ENCODE measurements at regions not wholly inside any gene's neighbourhood (a gene's known extent, or its start where the extent isn't known, plus 50 kb on each side); places are given as distances from the start of the nearest gene placed in this dataset.

DNA sequence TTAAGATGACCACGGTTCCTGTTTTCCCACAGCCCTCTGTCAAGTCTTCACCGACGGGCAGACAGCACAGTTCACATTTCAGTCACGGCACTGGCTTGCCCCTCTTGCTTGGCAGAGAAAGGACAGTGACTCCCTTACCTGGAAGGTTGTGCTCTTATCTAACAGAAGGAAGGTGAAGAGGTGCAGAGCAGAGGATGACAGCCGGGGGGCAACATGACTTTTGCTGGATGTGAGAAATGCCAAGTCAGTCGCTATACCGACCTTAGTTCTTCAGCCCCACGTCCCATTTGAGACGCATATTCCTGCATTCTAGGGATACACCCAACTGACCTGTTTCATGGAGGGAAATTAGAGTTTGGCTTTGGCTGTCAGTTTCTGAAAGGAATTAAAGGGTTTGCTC lies 492.3 kb downstream of the NPIPA7 start:
- Histone ChIP-seq H3K4me1 (peaks cover 30% of the 10 kb centered on the region), H3K4me2 (no peak overlapping the region), H3K27ac (no peak overlapping the region), H3K9me3 (no peaks in the 10 kb centered on the region), H3K4me3 (no peak overlapping the region)
- CTCF ChIA-PET: interaction anchor here (1.1 to 1.9 kb wide), 2 partner anchors 10 kb away, joined by 3 to 4 read pairs; no protein-coding TSS in a partner anchor
- TF ChIP-seq TFCP2L1 (CRISPR knock-in tag; IDR thresholded peaks at IDR 0.05) (no peak), NR3C1 (IDR thresholded peaks at IDR 0.05) (no peak), SREBF2 (IDR thresholded peaks at IDR 0.05) (no peak), PHF8 (IDR thresholded peaks at IDR 0.05; ENCODE audit: borderline replicate concordance, low read depth) (no peak), HEYL (CRISPR knock-in tag; IDR thresholded peaks at IDR 0.05) (no peak), CHD4 (IDR thresholded peaks at IDR 0.05; ENCODE audit: borderline replicate concordance) (no peak), RAD21 (conservative IDR thresholded peaks at IDR 0.05 in 1 of 2, IDR thresholded peaks at IDR 0.05 in 1 of 2) (no peak), HDAC2 (IDR thresholded peaks at IDR 0.05) (no peak)
- POLR2A ChIA-PET: no interaction called here
- FAIRE-seq (no peak), ATAC-seq (no peak), DNase-seq (ENCODE audit: low read depth in 1 of 2, low spot score in 1 of 2) (no peak)
- 58% methylated on average over 9 of the region's 9 CpGs for WGBS (ENCODE audit: missing lambda C conversion rate)

- no peak overlapping the region for H3K27ac ChIP-seq
- ATAC-seq (no peak), FAIRE-seq (no peak), DNase-seq (ENCODE audit: low read depth in 1 of 2, low spot score in 1 of 2) (no peak)
- no peaks in the 10 kb centered on the region for H3K9me3 ChIP-seq
- TF ChIP-seq HOXA7 (CRISPR knock-in tag; IDR thresholded peaks at IDR 0.05) (no peak), TP53 (CRISPR knock-in tag; IDR thresholded peaks at IDR 0.05) (no peak), HEYL (CRISPR knock-in tag; IDR thresholded peaks at IDR 0.05) (no peak), CTCF (IDR thresholded peaks at IDR 0.05) (no peak), MAZ (IDR thresholded peaks at IDR 0.05; ENCODE audit: borderline replicate concordance, low read depth, low read length) (no peak), EHF (CRISPR knock-in tag; IDR thresholded peaks at IDR 0.05) (no peak)
- WGBS (ENCODE audit: missing lambda C conversion rate): 24% methylated on average over 2 of the region's 2 CpGs
- H3K4me3 ChIP-seq: no peak overlapping the region
- peaks cover 6% of the 10 kb centered on the region; the same call in 1 of the 3 replicates for H3K4me1 ChIP-seq
- H3K4me2 ChIP-seq: no peak overlapping the region
- ChIA-PET CTCF (interaction anchor here (1.4 kb wide), 1 partner anchor 8 kb away, joined by 4 read pairs; no protein-coding TSS in a partner anchor), POLR2A (no interaction called here)
Measured at GRCh38 chr16:16877061-16877460, 498.1 kb downstream of the NPIPA7 start.

GRCh38 chr16:16879567-16880251 lies 500.8 kb downstream of the NPIPA7 start:
- Histone ChIP-seq H3K9me3 (no peaks in the 10 kb centered on the region), H3K4me3 (no peak overlapping the region), H3K4me1 (no peaks in the 10 kb centered on the region), H3K4me2 (no peak overlapping the region), H3K27ac (no peak overlapping the region)
- ATAC-seq (no peak), DNase-seq (ENCODE audit: low read depth in 1 of 2, low spot score in 1 of 2) (no peak), FAIRE-seq (no peak)
- 18% methylated on average over 8 of the region's 8 CpGs for WGBS (ENCODE audit: missing lambda C conversion rate)
- POLR2A ChIA-PET: no interaction called here
- CTCF ChIA-PET: interaction anchor here (0.8 kb wide), 1 partner anchor 14 kb away, joined by 3 read pairs; no protein-coding TSS in a partner anchor
- TF ChIP-seq JUN (IDR thresholded peaks at IDR 0.05) (no peak), RARB (CRISPR knock-in tag; IDR thresholded peaks at IDR 0.05) (no peak), EHF (CRISPR knock-in tag; IDR thresholded peaks at IDR 0.05) (no peak), GATA3 (IDR thresholded peaks at IDR 0.05; ENCODE audit: borderline replicate concordance) (no peak), NFE2L2 (conservative IDR thresholded peaks at IDR 0.05; ENCODE audit: low read length) (no peak), BHLHE40 (IDR thresholded peaks at IDR 0.05; ENCODE audit: low read depth, low read length) (no peak), ZC3H11A (IDR thresholded peaks at IDR 0.05) (no peak), JUNB (IDR thresholded peaks at IDR 0.05) (no peak), ATOH8 (CRISPR knock-in tag; IDR thresholded peaks at IDR 0.05; ENCODE audit: low read depth) (no peak), SMC3 (IDR thresholded peaks at IDR 0.05) (no peak), RAD21 (conservative IDR thresholded peaks at IDR 0.05 in 1 of 2, IDR thresholded peaks at IDR 0.05 in 1 of 2) (no peak), PBX3 (IDR thresholded peaks at IDR 0.05) (no peak)
- TF ChIP-seq, protein P1, sequence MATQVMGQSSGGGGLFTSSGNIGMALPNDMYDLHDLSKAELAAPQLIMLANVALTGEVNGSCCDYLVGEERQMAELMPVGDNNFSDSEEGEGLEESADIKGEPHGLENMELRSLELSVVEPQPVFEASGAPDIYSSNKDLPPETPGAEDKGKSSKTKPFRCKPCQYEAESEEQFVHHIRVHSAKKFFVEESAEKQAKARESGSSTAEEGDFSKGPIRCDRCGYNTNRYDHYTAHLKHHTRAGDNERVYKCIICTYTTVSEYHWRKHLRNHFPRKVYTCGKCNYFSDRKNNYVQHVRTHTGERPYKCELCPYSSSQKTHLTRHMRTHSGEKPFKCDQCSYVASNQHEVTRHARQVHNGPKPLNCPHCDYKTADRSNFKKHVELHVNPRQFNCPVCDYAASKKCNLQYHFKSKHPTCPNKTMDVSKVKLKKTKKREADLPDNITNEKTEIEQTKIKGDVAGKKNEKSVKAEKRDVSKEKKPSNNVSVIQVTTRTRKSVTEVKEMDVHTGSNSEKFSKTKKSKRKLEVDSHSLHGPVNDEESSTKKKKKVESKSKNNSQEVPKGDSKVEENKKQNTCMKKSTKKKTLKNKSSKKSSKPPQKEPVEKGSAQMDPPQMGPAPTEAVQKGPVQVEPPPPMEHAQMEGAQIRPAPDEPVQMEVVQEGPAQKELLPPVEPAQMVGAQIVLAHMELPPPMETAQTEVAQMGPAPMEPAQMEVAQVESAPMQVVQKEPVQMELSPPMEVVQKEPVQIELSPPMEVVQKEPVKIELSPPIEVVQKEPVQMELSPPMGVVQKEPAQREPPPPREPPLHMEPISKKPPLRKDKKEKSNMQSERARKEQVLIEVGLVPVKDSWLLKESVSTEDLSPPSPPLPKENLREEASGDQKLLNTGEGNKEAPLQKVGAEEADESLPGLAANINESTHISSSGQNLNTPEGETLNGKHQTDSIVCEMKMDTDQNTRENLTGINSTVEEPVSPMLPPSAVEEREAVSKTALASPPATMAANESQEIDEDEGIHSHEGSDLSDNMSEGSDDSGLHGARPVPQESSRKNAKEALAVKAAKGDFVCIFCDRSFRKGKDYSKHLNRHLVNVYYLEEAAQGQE (IDR thresholded peaks at IDR 0.05): no peak
- TF ChIP-seq, protein P2, sequence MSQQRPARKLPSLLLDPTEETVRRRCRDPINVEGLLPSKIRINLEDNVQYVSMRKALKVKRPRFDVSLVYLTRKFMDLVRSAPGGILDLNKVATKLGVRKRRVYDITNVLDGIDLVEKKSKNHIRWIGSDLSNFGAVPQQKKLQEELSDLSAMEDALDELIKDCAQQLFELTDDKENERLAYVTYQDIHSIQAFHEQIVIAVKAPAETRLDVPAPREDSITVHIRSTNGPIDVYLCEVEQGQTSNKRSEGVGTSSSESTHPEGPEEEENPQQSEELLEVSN (IDR thresholded peaks at IDR 0.05; ENCODE audit: borderline replicate concordance, low read depth): no peak
